DND-41 (cell line): ENCODE measurements at regions not wholly inside any gene's neighbourhood (a gene's known extent, or its start where the extent isn't known, plus 50 kb on each side); places are given as distances from the start of the nearest gene placed in this dataset.
A peak's percentile ranks its signal among the peaks of the same experiment; 100 is the strongest.

Experiments used
- ATAC-seq: fragments of 200-7000 bp; cut with Tn5 transposase; 3 replicates; pipeline ENCODE4 v1.9.1; 2021; ENCODE audit warnings: low read depth; ENCODE audit not compliant: insufficient read depth
- DNase-seq: peaks from one replicate; pipeline ENCODE4 v3.0.0-alpha.2; 2020
- H2AFZ ChIP-seq: 2 replicates; pipeline ENCODE4 v1.6.0; 2012; ENCODE audit warnings: low read depth, low read length
- H3K27ac ChIP-seq: 2 replicates; pipeline ENCODE4 v1.5.1; 2012; ENCODE audit warnings: low read length, inconsistent platforms
- H3K27me3 ChIP-seq: fragments of 200-600 bp; sonication (generic); 2 replicates; pipeline ENCODE4 v1.6.0; 2012; ENCODE audit warnings: low read length, mild to moderate bottlenecking, inconsistent platforms; ENCODE audit not compliant: insufficient read depth, poor library complexity
- H3K36me3 ChIP-seq: 2 replicates; pipeline ENCODE4 v1.5.1; 2012; ENCODE audit warnings: low read length, inconsistent platforms; ENCODE audit not compliant: insufficient read depth
- H3K4me1 ChIP-seq: 2 replicates; pipeline ENCODE4 v1.5.1; 2012; ENCODE audit warnings: mild to moderate bottlenecking, low read length; ENCODE audit not compliant: insufficient read depth
- H3K4me2 ChIP-seq: 2 replicates; pipeline ENCODE4 v1.6.0; 2012; ENCODE audit warnings: mild to moderate bottlenecking, moderate library complexity, low read length, inconsistent platforms; ENCODE audit not compliant: insufficient read depth
- H3K4me3 ChIP-seq, 2 experiments: fragments of 200-600 bp in 1 of 2; shearing (Covaris generic) in 1 of 2; 2 replicates each; pipeline ENCODE4 v1.5.1; 2012 to 2016; ENCODE audit warnings: inconsistent platforms in 2 of 2, low read length in 2 of 2, mild to moderate bottlenecking in 2 of 2, low read depth in 1 of 2, moderate library complexity in 1 of 2
- H3K79me2 ChIP-seq: 2 replicates; pipeline ENCODE4 v1.6.0; 2012; ENCODE audit warnings: low read length, inconsistent platforms; ENCODE audit not compliant: insufficient read depth
- H3K9ac ChIP-seq: 2 replicates; pipeline ENCODE4 v1.6.0; 2012; ENCODE audit warnings: low read depth, mild to moderate bottlenecking, inconsistent platforms, low read length, moderate library complexity
- H3K9me3 ChIP-seq: 2 replicates; pipeline ENCODE4 v1.5.1; 2012; ENCODE audit warnings: low read length, moderate library complexity, mild to moderate bottlenecking, inconsistent platforms; ENCODE audit not compliant: insufficient read depth, severe bottlenecking
- H4K20me1 ChIP-seq: 2 replicates; pipeline ENCODE4 v1.6.0; 2012; ENCODE audit warnings: low read length; ENCODE audit not compliant: insufficient read depth
- EZH2 ChIP-seq: IDR thresholded peaks from 3 replicates; pipeline ENCODE4 v1.6.1; 2012; ENCODE audit warnings: borderline replicate concordance, low read depth, mild to moderate bottlenecking, moderate library complexity, low read length, inconsistent platforms; ENCODE audit not compliant: severe bottlenecking
- TF ChIP-seq, protein P1 (sequence below): IDR thresholded peaks from 2 replicates; pipeline ENCODE4 v1.5.1; 2012; ENCODE audit warnings: borderline replicate concordance, low read length, moderate library complexity, mild to moderate bottlenecking; ENCODE audit not compliant: poor library complexity, severe bottlenecking; ENCODE audit errors: extremely low read depth

DNA sequence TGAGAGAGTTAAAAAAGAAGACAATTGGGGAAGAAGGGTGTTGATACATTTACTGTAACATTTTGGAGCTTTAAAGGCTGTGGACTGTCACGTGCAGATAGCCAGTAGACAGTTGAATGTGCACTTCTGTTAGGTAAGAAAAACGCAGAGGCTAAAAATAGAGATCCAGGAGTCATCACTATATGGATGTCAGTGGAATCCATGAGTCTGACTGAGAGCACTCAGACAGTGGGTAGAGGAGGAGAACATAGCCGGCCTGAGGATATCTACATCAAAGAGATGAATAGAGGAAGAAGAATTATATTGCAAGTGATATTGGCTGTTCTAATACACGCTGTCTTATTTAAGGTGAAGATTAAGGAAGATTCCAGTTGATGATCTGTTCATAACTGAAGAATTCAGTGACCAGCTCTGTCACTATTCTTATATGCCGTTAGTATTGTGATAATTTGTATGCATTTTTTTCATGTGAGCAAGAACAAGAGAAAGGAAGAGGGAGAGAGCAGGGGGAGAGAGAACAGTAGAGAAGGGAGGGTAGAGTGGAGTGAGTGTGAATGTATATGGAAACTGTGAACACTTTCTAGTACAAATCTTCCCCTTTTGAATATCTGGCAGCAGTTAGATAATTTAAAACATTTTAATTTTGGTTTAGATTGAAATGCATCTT is 344.8 kb downstream of the CHRM3 start:
- Histone ChIP-seq H3K4me3 (no peak overlapping the region), H3K9me3 (no peaks in the 10 kb centered on the region), H3K36me3 (no peaks in the 10 kb centered on the region), H3K4me1 (peaks cover 11% of the 10 kb centered on the region), H3K4me2 (no peak overlapping the region), H4K20me1 (no peaks in the 10 kb centered on the region), H2AFZ (no peak overlapping the region), H3K79me2 (no peaks in the 10 kb centered on the region), H3K27me3 (no peaks in the 10 kb centered on the region), H3K9ac (no peak overlapping the region), H3K27ac (no peak overlapping the region)
- ATAC-seq: no peak
- no peak for DNase-seq
- TF ChIP-seq EZH2: no peak
- TF ChIP-seq, protein P1, sequence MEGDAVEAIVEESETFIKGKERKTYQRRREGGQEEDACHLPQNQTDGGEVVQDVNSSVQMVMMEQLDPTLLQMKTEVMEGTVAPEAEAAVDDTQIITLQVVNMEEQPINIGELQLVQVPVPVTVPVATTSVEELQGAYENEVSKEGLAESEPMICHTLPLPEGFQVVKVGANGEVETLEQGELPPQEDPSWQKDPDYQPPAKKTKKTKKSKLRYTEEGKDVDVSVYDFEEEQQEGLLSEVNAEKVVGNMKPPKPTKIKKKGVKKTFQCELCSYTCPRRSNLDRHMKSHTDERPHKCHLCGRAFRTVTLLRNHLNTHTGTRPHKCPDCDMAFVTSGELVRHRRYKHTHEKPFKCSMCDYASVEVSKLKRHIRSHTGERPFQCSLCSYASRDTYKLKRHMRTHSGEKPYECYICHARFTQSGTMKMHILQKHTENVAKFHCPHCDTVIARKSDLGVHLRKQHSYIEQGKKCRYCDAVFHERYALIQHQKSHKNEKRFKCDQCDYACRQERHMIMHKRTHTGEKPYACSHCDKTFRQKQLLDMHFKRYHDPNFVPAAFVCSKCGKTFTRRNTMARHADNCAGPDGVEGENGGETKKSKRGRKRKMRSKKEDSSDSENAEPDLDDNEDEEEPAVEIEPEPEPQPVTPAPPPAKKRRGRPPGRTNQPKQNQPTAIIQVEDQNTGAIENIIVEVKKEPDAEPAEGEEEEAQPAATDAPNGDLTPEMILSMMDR: no peak

DNA sequence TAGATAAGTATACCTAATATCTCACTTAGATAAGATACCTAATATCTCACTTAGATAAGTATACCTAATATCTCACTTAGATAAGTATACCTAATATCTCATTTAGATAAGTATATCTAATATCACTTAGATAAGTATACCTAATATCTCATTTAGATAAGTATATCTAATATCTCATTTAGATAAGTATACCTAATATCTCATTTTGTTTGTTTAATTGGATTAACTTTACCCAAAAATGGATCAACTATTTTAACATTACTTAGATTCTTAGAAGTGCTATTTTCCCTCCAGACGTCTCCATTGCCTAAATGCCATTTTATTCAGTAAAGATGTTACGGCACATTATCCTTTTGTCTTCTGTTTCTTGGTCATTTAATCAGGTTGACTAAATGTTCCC is 346.4 kb downstream of the CHRM3 start:
- Histone ChIP-seq H3K27me3 (no peaks in the 10 kb centered on the region), H3K79me2 (no peaks in the 10 kb centered on the region), H4K20me1 (no peaks in the 10 kb centered on the region), H2AFZ (no peak overlapping the region), H3K9ac (no peak overlapping the region), H3K4me3 (no peak overlapping the region), H3K4me1 (peaks cover 11% of the 10 kb centered on the region), H3K4me2 (no peak overlapping the region), H3K36me3 (no peaks in the 10 kb centered on the region), H3K27ac (no peak overlapping the region), H3K9me3 (no peaks in the 10 kb centered on the region)
- TF ChIP-seq, protein P1: no peak
- ATAC-seq (no peak), DNase-seq (no peak)

DNA sequence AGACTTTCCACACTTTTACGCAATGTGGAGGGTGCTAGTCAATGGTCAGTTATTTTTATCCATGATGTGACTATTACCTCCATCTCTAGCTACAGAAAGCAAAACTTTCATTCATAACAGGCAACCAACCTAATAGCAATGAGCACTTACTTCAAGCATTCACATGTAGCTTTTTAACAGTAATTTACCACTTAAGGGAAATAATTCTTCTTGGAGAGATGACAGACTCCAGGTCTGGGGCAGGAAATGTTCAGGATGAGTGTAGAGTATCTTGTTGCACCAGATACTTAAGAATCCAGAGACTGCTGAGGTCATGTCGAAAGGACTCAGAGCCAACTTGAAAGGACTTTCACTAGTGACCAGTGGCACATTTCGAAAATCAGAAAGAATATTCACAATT is 347.6 kb downstream of the CHRM3 start:
- Histone ChIP-seq H3K4me3 (no peak overlapping the region), H3K27ac (no peak overlapping the region), H3K9ac (no peak overlapping the region), H3K27me3 (no peaks in the 10 kb centered on the region), H3K4me1 (peaks cover 11% of the 10 kb centered on the region), H2AFZ (no peak overlapping the region), H3K9me3 (no peaks in the 10 kb centered on the region), H3K79me2 (no peaks in the 10 kb centered on the region), H3K4me2 (no peak overlapping the region), H3K36me3 (no peaks in the 10 kb centered on the region), H4K20me1 (no peaks in the 10 kb centered on the region)
- ATAC-seq (no peak), DNase-seq (no peak)
- TF ChIP-seq, protein P1: no peak
- TF ChIP-seq EZH2: no peak

DNA sequence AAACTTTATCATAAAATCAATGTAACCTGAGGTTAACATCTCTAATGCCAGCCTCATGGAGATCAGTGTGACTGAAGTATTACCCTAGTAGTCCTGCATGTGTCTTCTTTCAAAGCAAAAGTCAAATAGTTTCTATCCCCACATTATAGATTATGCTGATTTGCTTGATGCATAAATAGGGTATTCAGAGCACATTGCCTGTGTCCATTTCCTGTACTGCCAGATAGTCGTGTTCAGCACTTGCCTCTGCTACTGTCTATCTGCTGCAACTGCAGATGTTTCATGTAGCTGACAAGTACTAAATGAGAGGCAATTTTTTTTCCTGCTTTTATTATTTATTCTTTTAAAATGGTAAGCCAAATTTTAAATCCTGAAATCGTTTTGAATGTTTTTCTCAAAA is 348.7 kb downstream of the CHRM3 start:
- Histone ChIP-seq H3K27ac (no peak overlapping the region), H3K79me2 (no peaks in the 10 kb centered on the region), H3K27me3 (no peaks in the 10 kb centered on the region), H3K9ac (no peak overlapping the region), H3K36me3 (no peaks in the 10 kb centered on the region), H3K9me3 (no peaks in the 10 kb centered on the region), H2AFZ (peak overlapping the region; percentile 15; the same call in 1 of the 2 replicates), H3K4me1 (peaks cover 16% of the 10 kb centered on the region), H3K4me2 (0 out of 2 replicates have a peak overlapping the region, but pooled peaks have one; percentile 12), H3K4me3 (no peak overlapping the region), H4K20me1 (no peaks in the 10 kb centered on the region)
- TF ChIP-seq EZH2: no peak
- TF ChIP-seq, protein P1: no peak
- peak; percentile 33 for DNase-seq
- ATAC-seq: peak; percentile 90
